Activated CD8-positive, alpha-beta T cell treated with anti-CD3 and anti-CD28 coated beads for 36 hours (primary cell): ENCODE measurements at regions not wholly inside any gene's neighbourhood (a gene's known extent, or its start where the extent isn't known, plus 50 kb on each side); places are given as distances from the start of the nearest gene placed in this dataset.

Experiments
- ATAC-seq: fragments of 200-7000 bp; cut with Tn5 transposase; one replicate; pipeline ENCODE4 v1.10.0; 2021; ENCODE audit warnings: mild to moderate bottlenecking, moderate library complexity
- CTCF ChIA-PET: fragments of 350-600 bp; sonication (Branson Sonifier 250); formaldehyde crosslinking; loops from one replicate; lab custom pipeline; 2021; ENCODE audit warnings: antibody characterized with exemption; lab: Charles Lee
- POLR2A ChIA-PET: fragments of 350-600 bp; sonication (Branson Sonifier 250); formaldehyde crosslinking; loops from one replicate; lab custom pipeline; 2021; ENCODE audit warnings: antibody characterized with exemption; lab: Charles Lee
- DNase-seq: peaks from one replicate; pipeline ENCODE4 v3.0.0-alpha.2; 2020
- H3K27ac Mint-ChIP-seq: one replicate; pipeline ENCODE4 v1.8.0; 2021; ENCODE audit warnings: mild to moderate bottlenecking, mixed read lengths
- H3K27me3 Mint-ChIP-seq: one replicate; pipeline ENCODE4 v1.8.0; 2021; ENCODE audit warnings: mixed read lengths
- H3K36me3 Mint-ChIP-seq: one replicate; pipeline ENCODE4 v1.8.0; 2021; ENCODE audit warnings: low read depth, mixed read lengths
- H3K4me1 Mint-ChIP-seq: one replicate; pipeline ENCODE4 v1.8.0; 2021; ENCODE audit warnings: low read depth, mixed read lengths
- H3K4me3 Mint-ChIP-seq: one replicate; pipeline ENCODE4 v1.8.0; 2021; ENCODE audit warnings: mild to moderate bottlenecking, moderate library complexity, mixed read lengths
- H3K9me3 Mint-ChIP-seq: one replicate; pipeline ENCODE4 v1.8.0; 2021; ENCODE audit warnings: mixed read lengths
- CTCF ChIP-seq: fragments of 200-600 bp; IDR thresholded peaks from one replicate; pipeline ENCODE4 v1.8.0; 2022; ENCODE audit warnings: antibody characterized with exemption, mild to moderate bottlenecking
- intact Hi-C: fragments of 100-400 bp; cut with micrococcal nuclease; formaldehyde crosslinking; loops from one replicate; pipeline ENCODE4 v1.10.0; 2022

- DNase-seq (no peak), ATAC-seq (no peak)
- intact Hi-C loops = no loop called here
- peaks cover 19% of the 10 kb centered on the region for H3K27me3 Mint-ChIP-seq
- no peaks in the 10 kb centered on the region for H3K9me3 Mint-ChIP-seq
- no peaks in the 10 kb centered on the region for H3K4me1 Mint-ChIP-seq
- no peaks in the 10 kb centered on the region for H3K36me3 Mint-ChIP-seq
- ChIA-PET POLR2A (no interaction called here), CTCF (no interaction called here)
- TF ChIP-seq CTCF = no peak
- H3K4me3 Mint-ChIP-seq = no peak overlapping the region
- H3K27ac Mint-ChIP-seq = no peak overlapping the region
These were observed 101.4 kb downstream of the LACC1 start for GRCh38 chr13:43981091-43981490.

- ChIA-PET POLR2A (no interaction called here), CTCF (no interaction called here)
- DNase-seq (no peak), ATAC-seq (no peak)
- TF ChIP-seq CTCF = no peak
- Mint-ChIP-seq H3K27ac (no peak overlapping the region), H3K4me1 (no peaks in the 10 kb centered on the region), H3K27me3 (peaks cover 16% of the 10 kb centered on the region), H3K36me3 (no peaks in the 10 kb centered on the region), H3K9me3 (no peaks in the 10 kb centered on the region), H3K4me3 (no peak overlapping the region)
- intact Hi-C loops = no loop called here
These were observed 102.0 kb downstream of the LACC1 start for GRCh38 chr13:43981512-43982301.

GRCh38 chr13:43983373-43983772, 103.7 kb downstream of the LACC1 start:
- no peak for DNase-seq

GRCh38 chr13:43984292-43984691, 104.6 kb downstream of the LACC1 start:
- intact Hi-C loops = no loop called here
- Mint-ChIP-seq H3K27me3 (peaks cover 7% of the 10 kb centered on the region), H3K9me3 (no peaks in the 10 kb centered on the region), H3K4me3 (no peak overlapping the region), H3K36me3 (no peaks in the 10 kb centered on the region), H3K27ac (no peak overlapping the region), H3K4me1 (no peaks in the 10 kb centered on the region)
- DNase-seq = no peak
- TF ChIP-seq CTCF = no peak
- POLR2A ChIA-PET = no interaction called here
- CTCF ChIA-PET = no interaction called here
- no peak for ATAC-seq

More at GRCh38 chr13:43983373-43983772, 103.7 kb downstream of the LACC1 start:
- no peak for TF ChIP-seq CTCF
- no peak for ATAC-seq
- no peaks in the 10 kb centered on the region for H3K4me1 Mint-ChIP-seq
- intact Hi-C loops = no loop called here
- H3K27me3 Mint-ChIP-seq = peaks cover 9% of the 10 kb centered on the region
- H3K9me3 Mint-ChIP-seq = no peaks in the 10 kb centered on the region
- H3K36me3 Mint-ChIP-seq = no peaks in the 10 kb centered on the region
- POLR2A ChIA-PET = no interaction called here
- no peak overlapping the region for H3K27ac Mint-ChIP-seq
- CTCF ChIA-PET = no interaction called here
- H3K4me3 Mint-ChIP-seq = no peak overlapping the region

- Mint-ChIP-seq H3K27ac (no peak overlapping the region), H3K9me3 (no peaks in the 10 kb centered on the region), H3K4me1 (no peaks in the 10 kb centered on the region), H3K4me3 (no peak overlapping the region), H3K36me3 (no peaks in the 10 kb centered on the region), H3K27me3 (no peaks in the 10 kb centered on the region)
- TF ChIP-seq CTCF = no peak
- POLR2A ChIA-PET = no interaction called here
- intact Hi-C loops = no loop called here
- ATAC-seq (no peak), DNase-seq (no peak)
- CTCF ChIA-PET = no interaction called here
These were observed 105.8 kb downstream of the LACC1 start for GRCh38 chr13:43985422-43986072.
